ENCODE measurements at regions not wholly inside any gene's neighbourhood (a gene's known extent, or its start where the extent isn't known, plus 50 kb on each side); places are given as distances from the start of the nearest gene placed in this dataset.
A peak's percentile ranks its signal among the peaks of the same experiment; 100 is the strongest.
"Not testable (repeated sequence)": the region's sequence is repeated elsewhere in the genome, so short reads cannot be mapped to it uniquely, and the experiment has no call there.

DNA sequence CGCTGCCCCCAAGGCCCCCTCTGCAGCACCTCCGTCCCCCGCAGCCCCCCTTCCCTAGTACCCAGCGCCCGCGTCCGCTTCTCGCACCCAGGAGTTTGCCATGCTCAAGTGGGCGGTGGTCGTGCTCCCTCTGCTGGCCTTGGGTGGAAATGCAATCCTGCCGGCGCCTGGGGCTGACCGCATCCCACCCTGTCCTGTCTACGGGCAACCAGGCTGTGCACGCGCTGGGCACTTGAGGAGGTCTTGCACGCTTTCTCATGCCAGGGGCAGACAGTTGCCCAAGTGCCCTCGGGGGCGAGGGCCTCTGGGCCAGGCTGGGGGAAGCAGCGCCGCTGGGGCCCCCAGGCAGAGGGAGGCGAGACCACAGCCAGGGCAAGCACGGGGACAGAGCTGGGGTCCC lies 1450.7 kb upstream of the TPTE start:
- DNase-seq; ATAC-seq (ENCODE audit: low read depth); H3K9me3 Mint-ChIP-seq (ENCODE audit: insufficient read depth); H3K27me3 Mint-ChIP-seq; H4K20me1 ChIP-seq (ENCODE audit: control insufficient read depth, insufficient read depth, low read length, poor library complexity, severe bottlenecking); H3K4me3 ChIP-seq (ENCODE audit: control extremely low read depth in 1 of 5, extremely low read depth in 1 of 5, insufficient read depth in 1 of 5, low read depth in 2 of 5, low read length in 4 of 5); POLR2A ChIA-PET; H3K9ac ChIP-seq (ENCODE audit: low read length); H3K4me1 Mint-ChIP-seq; H3K4me3 Mint-ChIP-seq; H3K9me3 ChIP-seq (ENCODE audit: control extremely low read depth in 1 of 3, control insufficient read depth in 2 of 3, insufficient read depth in 1 of 3, low read length in 2 of 3); H3K27ac ChIP-seq (ENCODE audit: low read length in 2 of 2); H3K36me3 ChIP-seq (replicated peaks in 1 of 2; ENCODE audit: control extremely low read depth in 1 of 2, control insufficient read depth in 1 of 2, extremely low read depth in 1 of 2, insufficient read depth in 2 of 2, low read length in 1 of 2); H2AFZ ChIP-seq (ENCODE audit: insufficient read depth, low read depth, low read length, poor library complexity, severe bottlenecking); H3K27ac Mint-ChIP-seq; H3K4me2 ChIP-seq (replicated peaks; ENCODE audit: low read depth, low read length, poor library complexity, severe bottlenecking); intact Hi-C loops (cut with micrococcal nuclease); H3K4me1 ChIP-seq (ENCODE audit: control insufficient read depth in 2 of 2, insufficient read depth in 2 of 2, low read length in 2 of 2); H3K27me3 ChIP-seq (replicated peaks in 1 of 4; ENCODE audit: control extremely low read depth in 1 of 4, control insufficient read depth in 3 of 4, insufficient read depth in 4 of 4, low read length in 3 of 4); CTCF ChIA-PET; H3K79me2 ChIP-seq (ENCODE audit: control insufficient read depth, insufficient read depth, low read length): not testable (repeated sequence)
- TF ChIP-seq, protein P1, sequence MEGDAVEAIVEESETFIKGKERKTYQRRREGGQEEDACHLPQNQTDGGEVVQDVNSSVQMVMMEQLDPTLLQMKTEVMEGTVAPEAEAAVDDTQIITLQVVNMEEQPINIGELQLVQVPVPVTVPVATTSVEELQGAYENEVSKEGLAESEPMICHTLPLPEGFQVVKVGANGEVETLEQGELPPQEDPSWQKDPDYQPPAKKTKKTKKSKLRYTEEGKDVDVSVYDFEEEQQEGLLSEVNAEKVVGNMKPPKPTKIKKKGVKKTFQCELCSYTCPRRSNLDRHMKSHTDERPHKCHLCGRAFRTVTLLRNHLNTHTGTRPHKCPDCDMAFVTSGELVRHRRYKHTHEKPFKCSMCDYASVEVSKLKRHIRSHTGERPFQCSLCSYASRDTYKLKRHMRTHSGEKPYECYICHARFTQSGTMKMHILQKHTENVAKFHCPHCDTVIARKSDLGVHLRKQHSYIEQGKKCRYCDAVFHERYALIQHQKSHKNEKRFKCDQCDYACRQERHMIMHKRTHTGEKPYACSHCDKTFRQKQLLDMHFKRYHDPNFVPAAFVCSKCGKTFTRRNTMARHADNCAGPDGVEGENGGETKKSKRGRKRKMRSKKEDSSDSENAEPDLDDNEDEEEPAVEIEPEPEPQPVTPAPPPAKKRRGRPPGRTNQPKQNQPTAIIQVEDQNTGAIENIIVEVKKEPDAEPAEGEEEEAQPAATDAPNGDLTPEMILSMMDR (IDR thresholded peaks at IDR 0.05), result peak; percentile 8
- WGBS (ENCODE audit: insufficient coverage), result no CpG with 5 or more reads among the region's 23 CpGs

GRCh38 chr21:9073010-9073409 lies 1448.4 kb upstream of the TPTE start:
- intact Hi-C loops (cut with micrococcal nuclease); H3K9me3 Mint-ChIP-seq (ENCODE audit: insufficient read depth); H3K79me2 ChIP-seq (ENCODE audit: control insufficient read depth, insufficient read depth, low read length); H3K36me3 ChIP-seq (replicated peaks in 1 of 2; ENCODE audit: control extremely low read depth in 1 of 2, control insufficient read depth in 1 of 2, extremely low read depth in 1 of 2, insufficient read depth in 2 of 2, low read length in 1 of 2); H2AFZ ChIP-seq (ENCODE audit: insufficient read depth, low read depth, low read length, poor library complexity, severe bottlenecking); H3K9ac ChIP-seq (ENCODE audit: low read length); CTCF ChIA-PET; H3K4me3 Mint-ChIP-seq; H3K27me3 ChIP-seq (replicated peaks in 1 of 4; ENCODE audit: control extremely low read depth in 1 of 4, control insufficient read depth in 3 of 4, insufficient read depth in 4 of 4, low read length in 3 of 4); H3K27me3 Mint-ChIP-seq; H3K4me3 ChIP-seq (ENCODE audit: control extremely low read depth in 1 of 5, extremely low read depth in 1 of 5, insufficient read depth in 1 of 5, low read depth in 2 of 5, low read length in 4 of 5); H3K27ac ChIP-seq (ENCODE audit: low read length in 2 of 2); H3K27ac Mint-ChIP-seq; H3K4me2 ChIP-seq (replicated peaks; ENCODE audit: low read depth, low read length, poor library complexity, severe bottlenecking); H3K4me1 Mint-ChIP-seq; ATAC-seq (ENCODE audit: low read depth); H3K4me1 ChIP-seq (ENCODE audit: control insufficient read depth in 2 of 2, insufficient read depth in 2 of 2, low read length in 2 of 2); H4K20me1 ChIP-seq (ENCODE audit: control insufficient read depth, insufficient read depth, low read length, poor library complexity, severe bottlenecking); POLR2A ChIA-PET; H3K9me3 ChIP-seq (ENCODE audit: control extremely low read depth in 1 of 3, control insufficient read depth in 2 of 3, insufficient read depth in 1 of 3, low read length in 2 of 3); DNase-seq: not testable (repeated sequence)
- WGBS (ENCODE audit: insufficient coverage), result 81% methylated on average over 7 of the region's 22 CpGs

- no CpG with 5 or more reads among the region's 13 CpGs for WGBS (ENCODE audit: insufficient coverage)
- H2AFZ ChIP-seq (ENCODE audit: insufficient read depth, low read depth, low read length, poor library complexity, severe bottlenecking); H3K79me2 ChIP-seq (ENCODE audit: control insufficient read depth, insufficient read depth, low read length); ATAC-seq (ENCODE audit: low read depth); H3K4me1 ChIP-seq (ENCODE audit: control insufficient read depth in 2 of 2, insufficient read depth in 2 of 2, low read length in 2 of 2); intact Hi-C loops (cut with micrococcal nuclease); H3K27me3 ChIP-seq (replicated peaks in 1 of 4; ENCODE audit: control extremely low read depth in 1 of 4, control insufficient read depth in 3 of 4, insufficient read depth in 4 of 4, low read length in 3 of 4); H4K20me1 ChIP-seq (ENCODE audit: control insufficient read depth, insufficient read depth, low read length, poor library complexity, severe bottlenecking); DNase-seq; H3K9me3 Mint-ChIP-seq (ENCODE audit: insufficient read depth); H3K9me3 ChIP-seq (ENCODE audit: control extremely low read depth in 1 of 3, control insufficient read depth in 2 of 3, insufficient read depth in 1 of 3, low read length in 2 of 3); POLR2A ChIA-PET; CTCF ChIA-PET; H3K4me3 Mint-ChIP-seq; H3K4me2 ChIP-seq (replicated peaks; ENCODE audit: low read depth, low read length, poor library complexity, severe bottlenecking); H3K4me3 ChIP-seq (ENCODE audit: control extremely low read depth in 1 of 5, extremely low read depth in 1 of 5, insufficient read depth in 1 of 5, low read depth in 2 of 5, low read length in 4 of 5); H3K36me3 ChIP-seq (replicated peaks in 1 of 2; ENCODE audit: control extremely low read depth in 1 of 2, control insufficient read depth in 1 of 2, extremely low read depth in 1 of 2, insufficient read depth in 2 of 2, low read length in 1 of 2); H3K27ac Mint-ChIP-seq; H3K27ac ChIP-seq (ENCODE audit: low read length in 2 of 2); H3K4me1 Mint-ChIP-seq; H3K27me3 Mint-ChIP-seq; H3K9ac ChIP-seq (ENCODE audit: low read length): not testable (repeated sequence)
These were observed 1446.6 kb upstream of the TPTE start for GRCh38 chr21:9074772-9075171.
